ENCODE measurements at regions not wholly inside any gene's neighbourhood (a gene's known extent, or its start where the extent isn't known, plus 50 kb on each side); places are given as distances from the start of the nearest gene placed in this dataset.
"Not testable (repeated sequence)": the region's sequence is repeated elsewhere in the genome, so short reads cannot be mapped to it uniquely, and the experiment has no call there.

DNA sequence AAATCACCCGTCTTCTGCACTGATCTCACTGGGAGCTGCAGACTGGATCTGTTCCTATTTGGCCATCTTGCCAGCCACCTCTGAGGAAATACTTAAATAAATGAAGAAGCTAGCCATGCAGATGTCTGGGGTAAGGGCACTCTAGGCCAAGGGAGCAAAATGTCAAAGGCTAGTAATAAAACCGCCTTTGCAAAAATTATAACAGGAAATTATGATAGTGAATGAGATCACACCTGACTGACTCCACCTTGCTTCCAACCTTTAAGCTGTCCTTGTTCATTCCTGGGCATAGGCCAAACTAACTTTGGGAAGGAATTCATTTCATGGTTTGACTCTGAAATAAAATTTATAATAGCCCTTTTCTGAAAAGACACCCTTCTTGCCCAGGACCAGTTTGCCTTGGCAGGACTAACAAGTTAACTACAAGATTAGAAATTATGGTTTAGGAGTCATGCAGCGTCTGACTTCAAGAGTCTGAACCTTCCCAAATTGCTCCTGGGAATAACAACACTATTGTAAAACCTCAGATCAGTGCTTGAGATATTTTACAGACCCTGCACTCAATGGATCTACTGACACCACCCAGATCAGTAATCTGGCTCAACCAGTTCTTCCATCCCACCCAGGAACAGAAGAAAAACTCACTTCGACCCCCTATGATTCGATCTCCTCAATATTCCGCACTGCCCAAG, 246.9 kb upstream of the HDX start:
- DNase-seq (no peak), ATAC-seq (no peak)
- Mint-ChIP-seq H3K9me3 (no peaks in the 10 kb centered on the region), H3K27ac (no peak overlapping the region), H3K4me3 (no peak overlapping the region), H3K27me3 (no peaks in the 10 kb centered on the region), H3K4me1 (no peaks in the 10 kb centered on the region)

DNA sequence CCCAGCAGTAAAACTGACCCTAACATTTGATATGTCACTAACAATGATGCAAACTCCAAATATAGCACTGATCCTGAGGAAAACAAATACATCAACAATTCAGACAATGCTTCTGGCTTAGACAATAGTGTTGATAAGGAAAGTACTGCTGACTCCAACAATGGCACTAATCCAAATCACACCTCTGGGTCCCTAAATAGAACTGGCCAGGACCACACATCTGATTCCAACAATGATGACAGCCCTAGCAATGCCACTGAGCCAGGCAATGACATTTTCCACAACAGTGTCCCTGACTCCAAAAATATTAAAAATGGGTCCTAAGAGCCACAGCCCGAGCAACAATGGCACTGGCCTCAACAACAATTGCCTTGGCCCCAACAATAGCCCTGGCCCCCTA, 243.1 kb upstream of the APOOL start:
- H3K4me3 Mint-ChIP-seq, result no peak overlapping the region
- no peaks in the 10 kb centered on the region for H3K4me1 Mint-ChIP-seq
- DNase-seq, result no peak
- no peak overlapping the region for H3K27ac Mint-ChIP-seq
- peaks cover 0 to 3% of the 10 kb centered on the region in 2 donors for H3K9me3 Mint-ChIP-seq
- no peaks in the 10 kb centered on the region for H3K27me3 Mint-ChIP-seq
- ATAC-seq, result no peak

DNA sequence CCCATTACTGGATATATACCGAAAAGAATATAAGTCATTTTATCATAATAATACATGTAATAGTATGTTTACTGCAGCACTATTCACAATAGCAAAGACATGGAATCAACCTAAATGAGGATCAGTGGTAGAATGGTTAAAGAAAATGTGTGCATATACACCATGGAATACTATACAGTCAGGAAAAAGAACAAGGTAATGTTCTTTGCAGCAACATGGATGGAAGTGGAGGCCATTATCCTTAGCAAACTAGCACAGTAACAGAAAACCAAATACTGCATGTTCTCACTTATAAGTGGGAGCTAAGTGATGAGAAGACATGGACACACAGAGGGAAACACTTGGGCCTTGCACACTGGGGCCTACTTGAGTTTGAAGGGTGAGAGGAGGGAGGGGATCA, 207.4 kb upstream of the APOOL start:
- Mint-ChIP-seq H3K4me3 (no peak overlapping the region), H3K27me3 (no peaks in the 10 kb centered on the region), H3K4me1 (no peaks in the 10 kb centered on the region), H3K9me3 (no peaks in the 10 kb centered on the region), H3K27ac (no peak overlapping the region)
- DNase-seq (no peak), ATAC-seq (no peak)

DNA sequence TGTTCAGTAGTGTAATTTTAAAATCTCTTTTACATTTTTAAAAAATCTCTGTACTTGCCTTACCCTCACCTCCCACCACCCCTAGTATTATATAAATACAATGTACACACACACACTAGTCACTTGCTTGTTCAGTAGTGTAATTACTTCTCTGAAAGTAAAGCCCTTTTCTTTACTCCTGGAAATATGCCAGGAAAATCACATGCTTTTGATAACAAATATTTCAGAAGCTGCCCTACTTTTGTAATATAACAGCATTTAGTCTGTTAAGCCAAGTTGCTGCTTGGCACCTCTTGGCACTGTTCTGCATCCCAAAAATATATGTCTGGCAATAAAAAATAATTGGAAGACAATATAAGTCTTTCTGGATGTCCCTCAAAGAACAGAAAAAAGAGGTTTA, 172.8 kb upstream of the APOOL start:
- Mint-ChIP-seq H3K4me3 (no peak overlapping the region), H3K4me1 (no peaks in the 10 kb centered on the region), H3K27me3 (no peaks in the 10 kb centered on the region), H3K9me3 (no peaks in the 10 kb centered on the region), H3K27ac (no peak overlapping the region)
- DNase-seq (no peak), ATAC-seq (no peak)

DNA sequence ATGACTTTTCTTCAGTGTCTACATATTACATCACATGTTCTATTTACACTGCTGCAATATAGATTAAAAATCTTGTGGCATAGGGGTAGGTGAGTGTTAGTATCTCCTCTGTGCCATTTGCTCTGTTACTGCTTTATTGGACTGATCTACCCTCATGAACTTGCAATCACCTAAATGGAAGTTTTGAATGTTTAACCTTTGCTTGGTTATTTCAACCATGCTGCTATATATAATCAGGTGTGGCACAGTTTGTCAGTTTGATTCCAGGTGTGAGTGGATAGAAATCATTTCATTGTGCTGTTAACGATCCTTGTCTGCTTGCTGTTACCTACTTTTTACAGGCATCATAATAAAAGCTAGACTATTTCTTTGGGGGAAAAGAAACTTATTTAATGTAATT, 157.1 kb upstream of the APOOL start:
- not testable (repeated sequence) for H3K4me3 Mint-ChIP-seq, H3K27ac Mint-ChIP-seq, H3K27me3 Mint-ChIP-seq, H3K9me3 Mint-ChIP-seq, DNase-seq, H3K4me1 Mint-ChIP-seq, ATAC-seq

DNA sequence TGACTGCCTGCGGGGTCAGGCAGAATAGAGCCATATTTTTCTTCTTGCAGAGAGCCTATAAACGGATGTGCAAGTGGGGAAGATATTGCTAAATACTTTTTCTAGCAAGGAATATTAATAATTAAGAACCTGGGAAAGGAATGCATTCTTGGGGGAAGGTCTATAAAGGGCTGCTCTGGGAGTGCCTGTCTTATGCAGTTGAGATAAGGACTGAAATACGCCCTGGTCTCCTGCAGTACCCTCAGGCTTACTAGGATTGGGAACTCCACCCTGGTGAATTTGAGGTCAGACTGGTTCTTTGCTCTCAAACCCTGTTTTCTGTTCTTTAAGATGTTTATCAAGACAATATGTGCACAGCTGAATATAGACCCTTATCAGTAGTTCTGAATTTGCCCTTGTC, 152.5 kb upstream of the APOOL start:
- H3K27ac Mint-ChIP-seq, H3K4me3 Mint-ChIP-seq, H3K9me3 Mint-ChIP-seq, ATAC-seq, DNase-seq, H3K27me3 Mint-ChIP-seq, H3K4me1 Mint-ChIP-seq: not testable (repeated sequence)

DNA sequence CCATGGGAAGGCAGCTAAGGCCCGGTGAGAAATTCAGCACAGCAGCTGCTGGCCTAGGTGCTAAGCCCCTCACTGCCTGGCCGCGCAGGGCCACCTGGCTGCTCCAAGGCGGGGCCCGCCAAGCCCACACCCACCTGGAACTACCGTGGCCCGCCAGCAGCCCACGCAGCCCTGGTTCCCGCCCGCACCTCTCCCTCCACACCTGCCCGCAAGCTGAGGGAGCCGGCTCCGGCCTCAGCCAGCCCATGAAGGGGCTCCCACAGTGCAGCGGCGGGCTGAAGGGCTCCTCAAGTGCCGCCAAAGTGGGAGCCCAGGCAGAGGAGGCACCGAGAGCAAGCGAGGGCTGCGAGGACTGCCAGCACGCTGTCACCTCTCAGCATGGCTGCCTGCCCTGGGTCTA, 146.9 kb upstream of the APOOL start:
- not testable (repeated sequence) for H3K27me3 Mint-ChIP-seq, H3K9me3 Mint-ChIP-seq, H3K4me1 Mint-ChIP-seq, H3K27ac Mint-ChIP-seq, DNase-seq, H3K4me3 Mint-ChIP-seq, ATAC-seq

DNA sequence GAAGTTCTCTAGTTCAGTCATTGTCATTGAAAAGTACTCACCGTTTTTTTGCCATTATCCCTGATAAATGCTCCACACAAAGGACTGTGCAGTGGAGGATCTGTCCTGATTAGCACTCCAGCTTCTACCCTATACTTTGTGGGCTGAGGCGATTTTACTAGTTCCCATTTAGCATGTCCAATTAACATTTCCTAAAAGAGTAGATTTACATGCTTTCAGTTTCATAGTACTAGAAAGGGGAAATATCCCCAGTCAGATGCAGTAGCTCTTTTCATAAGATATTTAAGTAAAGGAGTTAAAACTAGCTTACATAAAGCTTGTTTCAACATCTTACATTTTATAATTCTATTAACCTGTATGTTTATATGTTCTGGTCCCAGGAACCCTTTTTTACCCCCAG, 144.9 kb upstream of the APOOL start:
- not testable (repeated sequence) for ATAC-seq, H3K9me3 Mint-ChIP-seq, H3K27me3 Mint-ChIP-seq, H3K27ac Mint-ChIP-seq, DNase-seq, H3K4me3 Mint-ChIP-seq, H3K4me1 Mint-ChIP-seq

DNA sequence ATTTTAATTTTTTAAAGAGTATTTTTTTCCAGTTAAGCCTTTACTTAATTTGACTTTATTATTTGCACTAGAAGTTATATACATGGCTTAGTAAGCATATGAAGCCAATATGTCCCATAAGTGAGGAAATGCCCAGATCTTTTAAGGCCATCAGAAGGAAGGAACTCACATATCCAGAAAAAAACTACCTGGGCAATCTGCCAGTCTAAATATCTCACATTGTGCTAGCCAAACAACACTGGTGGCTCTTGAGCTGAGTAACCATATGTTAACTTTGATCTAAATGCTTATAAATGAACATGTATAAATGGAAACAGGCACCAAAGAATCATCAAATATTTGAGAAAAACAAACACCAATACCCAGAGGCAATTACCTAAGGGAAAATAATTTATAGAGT, 138.6 kb upstream of the APOOL start:
- Mint-ChIP-seq H3K4me1 (no peaks in the 10 kb centered on the region), H3K9me3 (no peaks in the 10 kb centered on the region), H3K27me3 (no peaks in the 10 kb centered on the region), H3K4me3 (no peak overlapping the region), H3K27ac (no peak overlapping the region)
- DNase-seq (no peak), ATAC-seq (no peak)

DNA sequence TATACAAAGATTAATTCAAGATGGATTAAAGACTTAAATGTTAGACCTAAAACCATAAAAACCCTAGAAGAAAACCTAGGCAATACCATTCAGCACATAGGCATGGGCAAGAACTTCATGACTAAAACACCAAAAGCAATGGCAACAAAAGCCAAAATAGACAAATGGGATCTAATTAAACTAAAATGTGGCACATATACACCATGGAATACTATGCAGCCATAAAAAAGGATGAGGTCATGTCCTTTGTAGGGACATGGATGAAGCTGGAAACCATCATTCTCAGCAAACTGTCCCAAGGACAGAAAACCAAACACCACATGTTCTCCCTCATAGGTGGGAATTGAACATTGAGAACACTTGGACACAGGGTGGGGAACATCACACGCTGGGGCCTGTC, 133.4 kb upstream of the APOOL start:
- not testable (repeated sequence) for H3K9me3 Mint-ChIP-seq, H3K4me1 Mint-ChIP-seq, H3K4me3 Mint-ChIP-seq, H3K27ac Mint-ChIP-seq, H3K27me3 Mint-ChIP-seq, ATAC-seq, DNase-seq

DNA sequence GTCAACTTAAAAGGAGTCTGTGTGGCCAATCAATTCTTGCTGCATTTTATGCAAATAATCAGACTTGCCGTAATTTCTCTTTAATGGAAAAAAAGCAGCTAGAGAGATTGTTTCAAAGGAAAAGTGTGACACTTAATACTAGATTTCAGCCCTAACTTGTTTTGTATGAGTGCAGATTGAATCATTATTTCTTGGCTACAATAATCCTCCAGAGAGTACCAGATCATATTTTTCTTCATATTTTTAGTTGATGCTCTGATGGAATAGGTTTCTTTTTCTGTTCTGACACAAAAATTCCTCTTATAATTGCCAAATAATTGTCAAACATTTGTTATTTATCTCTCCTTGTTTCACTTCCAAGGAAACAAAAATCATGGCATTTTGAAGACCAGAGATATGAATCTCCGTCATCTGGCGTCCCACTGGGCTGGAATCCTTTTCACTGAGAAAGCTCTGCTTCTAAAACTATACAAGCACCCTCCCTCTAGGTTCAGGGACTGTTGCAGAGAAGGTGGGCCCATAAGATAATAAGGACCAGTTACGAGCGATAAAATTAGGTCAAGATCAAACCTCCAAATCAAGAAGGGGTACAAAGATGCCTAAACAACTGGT, 131.4 kb upstream of the APOOL start:
- H3K4me1 Mint-ChIP-seq, DNase-seq, H3K27me3 Mint-ChIP-seq, ATAC-seq, H3K9me3 Mint-ChIP-seq, H3K4me3 Mint-ChIP-seq, H3K27ac Mint-ChIP-seq: not testable (repeated sequence)

DNA sequence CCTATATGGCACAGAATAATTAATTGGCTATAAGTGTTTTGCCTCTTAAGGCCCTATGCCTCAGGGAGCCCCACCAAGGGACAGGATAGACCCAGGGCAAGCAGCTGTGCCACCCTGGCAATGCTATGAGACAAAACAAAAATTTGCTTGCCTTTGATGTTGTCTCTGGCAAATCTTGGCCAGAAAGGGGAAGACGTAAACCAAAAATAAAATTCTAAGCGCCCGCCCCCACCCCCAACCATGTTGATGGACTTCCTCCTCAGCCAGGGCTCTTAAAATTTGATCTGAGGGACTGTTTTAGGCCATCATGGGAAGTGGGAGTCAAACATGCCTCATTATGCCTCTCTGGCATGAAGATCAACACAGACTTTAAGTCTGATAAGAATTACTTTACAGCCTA, 130.5 kb upstream of the APOOL start:
- Mint-ChIP-seq H3K4me1 (no peaks in the 10 kb centered on the region), H3K27me3 (no peaks in the 10 kb centered on the region), H3K4me3 (no peak overlapping the region), H3K9me3 (no peaks in the 10 kb centered on the region), H3K27ac (no peak overlapping the region)
- ATAC-seq, result no peak
- no peak for DNase-seq

DNA sequence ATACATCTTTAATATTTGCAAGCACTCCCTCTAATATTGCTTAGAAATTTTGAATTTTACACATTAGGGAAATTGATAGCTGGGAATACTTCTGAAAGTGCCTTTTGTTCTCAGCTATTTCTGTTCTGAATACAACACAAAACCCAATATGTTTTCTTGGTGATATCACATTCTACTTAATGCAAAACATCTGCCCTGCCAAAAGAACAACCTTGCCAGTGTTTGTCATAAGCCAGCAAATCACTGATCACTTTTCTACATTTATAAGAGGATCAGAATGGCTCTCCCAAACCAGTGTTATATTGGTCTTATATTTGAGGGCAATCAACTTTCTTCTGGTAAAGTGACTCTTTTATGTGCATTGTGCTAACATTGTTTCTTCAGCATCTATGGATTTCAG, 126.8 kb upstream of the APOOL start:
- H3K27me3 Mint-ChIP-seq, result no peaks in the 10 kb centered on the region
- ATAC-seq (no peak), DNase-seq (no peak)
- no peak overlapping the region for H3K27ac Mint-ChIP-seq
- H3K4me3 Mint-ChIP-seq, result no peak overlapping the region
- no peaks in the 10 kb centered on the region for H3K9me3 Mint-ChIP-seq
- no peaks in the 10 kb centered on the region for H3K4me1 Mint-ChIP-seq

DNA sequence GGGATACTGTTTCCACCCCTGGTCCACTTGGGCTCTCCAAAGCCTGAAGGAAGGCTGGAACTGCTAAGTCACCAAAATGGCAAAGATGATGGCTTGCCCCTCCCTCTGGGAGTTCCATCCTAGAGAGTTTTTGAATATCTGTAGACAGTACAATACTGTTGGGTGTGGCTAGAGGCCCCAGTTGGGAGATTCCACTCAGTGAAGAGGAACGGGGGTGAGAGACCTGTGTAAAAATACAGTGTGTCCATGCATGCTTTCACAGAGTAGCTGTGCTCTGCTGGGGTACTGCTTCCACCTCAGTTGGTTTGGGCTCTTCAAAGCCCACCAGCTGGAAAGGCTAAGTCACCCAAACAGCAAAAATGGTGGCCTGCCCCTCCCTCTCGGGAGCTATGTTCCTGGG, 109.8 kb upstream of the APOOL start:
- no peak overlapping the region for H3K27ac Mint-ChIP-seq
- H3K4me3 Mint-ChIP-seq, result no peak overlapping the region
- no peaks in the 10 kb centered on the region for H3K9me3 Mint-ChIP-seq
- DNase-seq (no peak), ATAC-seq (no peak)
- H3K27me3 Mint-ChIP-seq, result no peaks in the 10 kb centered on the region
- no peaks in the 10 kb centered on the region for H3K4me1 Mint-ChIP-seq

DNA sequence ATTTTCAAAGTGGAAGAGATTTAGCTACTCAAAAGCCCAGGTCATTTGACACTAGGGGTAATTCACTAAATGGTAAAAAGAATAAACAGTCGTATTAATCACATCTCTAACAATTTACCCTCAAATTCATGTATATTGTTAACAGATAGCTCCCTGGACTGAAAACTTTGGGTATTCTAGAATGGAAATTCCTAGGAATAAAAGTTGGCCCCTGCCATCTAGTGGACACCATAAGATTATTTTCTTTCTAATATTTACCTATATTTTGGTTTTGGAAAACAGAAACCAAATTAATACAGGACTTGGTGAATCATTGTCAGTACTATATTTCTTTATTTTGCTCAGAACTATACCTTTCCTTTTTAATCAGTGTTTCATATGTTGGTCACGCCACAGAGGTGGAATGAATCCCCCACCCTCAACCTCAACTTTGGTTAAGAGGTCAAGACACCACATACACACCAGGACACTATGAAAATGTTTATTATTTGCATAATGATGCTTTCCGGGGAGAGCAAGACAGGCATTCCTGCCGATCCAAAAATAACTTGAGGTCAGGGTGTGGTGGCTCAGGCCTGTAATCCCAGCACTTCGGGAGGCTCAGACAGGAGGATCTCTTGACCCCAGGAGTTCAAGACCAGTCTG, 96.2 kb upstream of the APOOL start:
- Mint-ChIP-seq H3K4me3 (no peak overlapping the region), H3K27ac (no peak overlapping the region), H3K27me3 (no peaks in the 10 kb centered on the region), H3K9me3 (no peaks in the 10 kb centered on the region), H3K4me1 (no peaks in the 10 kb centered on the region)
- ATAC-seq (no peak), DNase-seq (no peak)

DNA sequence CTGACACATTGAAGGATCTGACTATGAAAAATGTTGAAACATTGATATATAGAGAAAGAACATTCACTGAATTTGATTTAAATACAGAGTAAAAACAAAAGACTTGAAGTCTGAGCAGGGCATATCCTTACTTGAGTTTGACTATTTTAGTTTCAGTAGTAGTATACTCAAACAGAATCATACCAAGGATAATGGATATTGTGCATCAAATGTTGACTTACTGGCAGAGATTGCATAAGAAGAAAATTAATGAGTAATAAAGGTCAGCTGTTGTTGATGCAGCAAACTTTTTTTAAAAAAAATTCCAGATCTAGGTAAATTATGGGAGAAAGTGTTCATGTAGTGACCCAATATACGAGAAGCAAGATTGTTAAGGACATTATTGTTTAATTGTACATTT, 94.5 kb upstream of the APOOL start:
- ATAC-seq, result no peak
- DNase-seq, result no peak
- H3K27me3 Mint-ChIP-seq, result no peaks in the 10 kb centered on the region
- H3K9me3 Mint-ChIP-seq, result no peaks in the 10 kb centered on the region
- no peaks in the 10 kb centered on the region for H3K4me1 Mint-ChIP-seq
- H3K4me3 Mint-ChIP-seq, result no peak overlapping the region
- no peak overlapping the region for H3K27ac Mint-ChIP-seq

DNA sequence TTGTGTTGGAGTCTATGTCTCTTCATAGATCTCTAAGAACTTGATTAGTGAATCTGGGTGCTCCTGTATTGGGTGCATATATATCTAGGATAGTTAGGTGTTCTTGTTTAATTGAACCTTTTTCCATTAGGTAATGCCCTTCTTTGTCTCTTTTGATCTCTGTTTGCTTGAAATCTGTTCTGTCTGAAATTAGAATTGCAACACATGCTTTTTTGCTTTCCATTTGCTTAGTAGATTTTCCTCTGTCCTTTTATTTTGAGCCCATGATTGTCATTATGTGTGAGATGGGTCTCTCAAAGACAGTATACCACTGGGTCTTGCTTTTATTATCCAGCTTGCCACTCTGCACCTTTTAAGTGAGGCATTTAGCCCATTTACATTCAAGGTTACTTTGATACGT, 79.1 kb upstream of the APOOL start:
- Mint-ChIP-seq H3K4me3 (no peak overlapping the region), H3K4me1 (no peaks in the 10 kb centered on the region), H3K27me3 (no peaks in the 10 kb centered on the region), H3K9me3 (no peaks in the 10 kb centered on the region), H3K27ac (no peak overlapping the region)
- DNase-seq (no peak), ATAC-seq (no peak)
